GM18507 (cell line): ENCODE measurements at regions not wholly inside any gene's neighbourhood (a gene's known extent, or its start where the extent isn't known, plus 50 kb on each side); places are given as distances from the start of the nearest gene placed in this dataset.
"Not testable (repeated sequence)": the region's sequence is repeated elsewhere in the genome, so short reads cannot be mapped to it uniquely, and the experiment has no call there.

ENCODE experiments used
- DNase-seq: peaks from one replicate; pipeline ENCODE4 v3.0.0; 2011; ENCODE audit warnings: low read depth; ENCODE audit not compliant: insufficient read length; ENCODE audit errors: extremely low spot score
- FAIRE-seq: peaks from 2 replicates; lab custom pipeline; 2011; peaks lifted over from hg19 to GRCh38; lab: Jason Lieb, UNC

DNA sequence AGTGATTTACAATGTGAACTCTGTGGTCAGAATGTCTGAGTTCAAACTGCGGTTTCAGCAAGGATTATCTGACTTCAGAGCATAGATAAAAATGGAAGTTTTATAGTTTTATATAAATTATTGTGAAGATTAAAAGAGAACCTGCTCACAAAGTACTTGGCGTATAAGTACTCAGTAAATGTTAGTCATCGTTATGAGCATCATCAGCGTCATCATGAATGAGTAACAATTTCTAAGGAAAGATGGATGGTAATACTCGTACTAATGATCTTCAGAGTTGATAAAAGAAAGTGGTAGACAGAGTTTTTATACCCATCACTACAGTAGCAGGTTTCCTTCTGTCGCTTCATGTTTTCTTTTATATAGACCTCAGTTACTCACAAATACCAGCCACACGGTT is 341.8 kb downstream of the RAP2B start:
- FAIRE-seq (no peak), DNase-seq (no peak)

DNA sequence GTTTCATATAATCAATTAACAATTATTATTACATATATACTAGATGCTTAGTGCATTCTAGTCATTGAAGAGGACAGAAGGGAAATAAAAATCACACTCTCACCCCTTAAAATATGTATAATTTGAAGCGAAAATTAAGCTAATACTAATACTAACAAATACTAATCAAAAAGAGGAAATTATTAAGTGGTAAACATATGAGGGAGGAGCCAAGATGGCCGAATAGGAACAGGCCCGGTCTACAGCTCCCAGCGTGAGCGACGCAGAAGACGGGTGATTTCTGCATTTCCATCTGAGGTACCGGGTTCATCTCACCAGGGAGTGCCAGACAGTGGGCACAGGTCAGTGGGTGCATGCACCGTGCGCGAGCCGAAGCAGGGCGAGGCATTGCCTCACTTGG is 344.2 kb downstream of the RAP2B start:
- not testable (repeated sequence) for FAIRE-seq, DNase-seq

DNA sequence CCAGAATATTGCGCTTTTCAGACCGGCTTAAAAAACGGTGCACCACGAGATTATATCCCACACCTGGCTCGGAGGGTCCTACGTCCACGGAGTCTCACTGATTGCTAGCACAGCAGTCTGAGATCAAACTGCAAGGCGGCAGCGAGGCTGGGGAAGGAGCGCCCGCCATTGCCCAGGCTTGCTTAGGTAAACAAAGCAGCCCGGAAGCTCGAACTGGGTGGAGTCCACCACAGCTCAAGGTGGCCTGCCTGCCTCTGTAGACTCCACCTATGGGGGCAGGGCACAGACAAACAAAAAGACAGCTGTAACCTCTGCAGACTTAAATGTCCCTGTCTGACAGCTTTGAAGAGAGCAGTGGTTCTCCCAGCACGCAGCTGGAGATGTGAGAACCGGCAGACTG is 344.7 kb downstream of the RAP2B start:
- not testable (repeated sequence) for DNase-seq, FAIRE-seq

DNA sequence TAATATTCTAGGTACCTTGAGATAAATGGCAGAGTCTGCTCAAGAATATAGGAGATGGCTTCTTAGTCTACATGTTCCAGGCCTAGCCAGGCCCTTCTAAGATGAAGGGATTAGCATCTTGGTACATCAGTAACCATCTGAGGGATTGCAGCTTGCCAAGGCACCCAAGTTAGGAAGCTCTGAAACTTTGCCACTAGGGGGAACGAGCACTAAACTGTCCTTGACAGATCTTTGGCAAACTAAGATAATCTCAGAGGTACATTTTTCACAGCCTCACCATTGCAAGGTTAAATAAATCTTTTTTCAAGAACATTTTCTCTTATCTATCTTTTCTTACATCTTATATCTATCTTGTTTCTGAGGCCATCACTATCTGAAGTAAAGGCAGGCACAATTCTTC is 351.2 kb downstream of the RAP2B start:
- no peak for DNase-seq
- no peak for FAIRE-seq

DNA sequence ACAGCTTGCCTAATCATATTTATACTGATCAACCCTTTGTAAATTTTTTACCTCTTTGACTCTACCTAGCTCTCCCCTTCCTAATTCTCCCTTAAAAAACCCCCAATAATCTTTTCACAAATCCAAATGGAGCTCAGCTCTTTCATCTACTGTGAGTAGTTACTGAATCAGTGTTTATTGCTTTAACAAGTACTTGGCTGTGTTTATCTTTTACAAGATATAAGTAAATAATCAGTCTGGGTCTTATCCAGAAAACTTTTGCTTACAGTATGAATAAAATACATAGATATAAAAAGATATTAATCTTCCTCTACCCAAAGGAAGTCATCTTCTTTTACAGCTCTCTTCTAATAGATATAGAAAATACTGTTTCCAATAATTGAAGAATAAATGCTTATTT is 366.4 kb downstream of the RAP2B start:
- FAIRE-seq (no peak), DNase-seq (no peak)

DNA sequence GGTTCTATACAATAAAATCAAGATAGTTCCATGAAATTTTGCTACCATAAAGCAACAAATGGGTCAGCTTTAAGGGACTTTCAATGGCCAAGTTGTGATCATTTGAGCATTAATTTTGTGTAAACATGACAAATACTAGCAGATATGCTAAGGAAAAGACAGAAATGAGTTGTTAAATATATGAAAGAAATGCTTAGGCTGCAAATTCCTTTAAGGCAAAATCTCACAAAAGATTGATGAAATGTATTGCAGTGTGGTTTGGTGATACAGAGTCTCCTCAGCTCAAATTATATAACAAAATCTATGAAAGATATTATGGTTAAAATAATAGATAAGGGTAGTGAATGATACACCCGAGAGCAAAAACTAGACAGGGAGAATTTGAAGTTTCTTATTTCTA is 377.2 kb downstream of the RAP2B start:
- DNase-seq (no peak), FAIRE-seq (no peak)

DNA sequence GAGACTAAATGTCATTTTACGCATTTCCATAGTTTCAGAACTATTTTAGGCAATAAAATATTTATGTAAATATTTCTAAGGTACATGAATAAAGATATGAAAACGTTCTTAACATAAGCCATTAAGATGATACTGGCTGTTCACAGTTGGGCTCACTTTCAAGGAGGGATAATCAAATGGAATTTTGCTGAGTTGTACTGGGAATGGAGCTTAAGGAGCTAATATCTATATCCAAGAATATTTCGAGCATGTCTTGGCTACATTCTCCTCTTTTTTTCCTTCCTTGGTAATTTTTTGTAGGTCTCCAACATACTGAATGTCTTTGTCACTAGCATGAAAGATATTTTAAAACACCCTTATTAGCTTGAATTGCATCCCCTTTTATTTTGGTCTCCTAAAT is 383.4 kb downstream of the RAP2B start:
- no peak for FAIRE-seq
- DNase-seq, result no peak

DNA sequence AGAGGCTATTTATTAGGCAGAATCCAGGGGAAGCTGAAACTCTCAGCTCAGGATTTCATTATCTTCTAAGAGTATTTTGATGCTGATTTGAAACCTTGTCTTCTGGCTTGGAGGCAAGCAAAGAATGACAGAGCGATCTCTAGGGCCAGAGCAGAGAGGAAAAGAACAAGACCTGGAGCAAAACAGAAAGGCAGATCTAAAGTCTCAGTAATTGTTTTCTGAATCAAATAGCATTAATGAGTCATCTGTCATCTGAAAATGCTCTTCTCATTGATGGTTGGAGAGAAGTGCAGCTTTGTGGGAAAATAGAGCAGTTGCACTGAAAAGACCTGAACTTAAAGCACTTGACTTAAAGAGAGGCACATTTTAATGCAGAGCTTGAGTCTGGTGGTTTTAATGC is 385.9 kb downstream of the RAP2B start:
- FAIRE-seq, result no peak
- no peak for DNase-seq

DNA sequence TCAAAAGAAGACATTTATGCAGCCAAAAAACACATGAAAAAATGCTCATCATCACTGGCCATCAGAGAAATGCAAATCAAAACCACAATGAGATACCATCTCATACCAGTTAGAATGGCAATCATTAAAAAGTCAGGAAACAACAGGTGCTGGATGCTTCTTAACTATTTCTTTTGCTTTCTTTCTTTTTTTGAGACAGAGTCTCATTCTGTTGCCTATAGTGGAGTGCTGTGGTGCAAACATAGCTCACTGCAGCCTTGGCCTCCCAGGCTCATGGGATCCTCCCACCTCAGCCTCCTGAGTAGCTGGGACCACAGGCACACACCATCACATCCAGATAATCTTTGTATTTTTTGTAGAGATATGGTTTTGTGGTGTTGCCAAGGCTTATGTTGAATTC is 387.7 kb downstream of the RAP2B start:
- FAIRE-seq, DNase-seq: not testable (repeated sequence)

DNA sequence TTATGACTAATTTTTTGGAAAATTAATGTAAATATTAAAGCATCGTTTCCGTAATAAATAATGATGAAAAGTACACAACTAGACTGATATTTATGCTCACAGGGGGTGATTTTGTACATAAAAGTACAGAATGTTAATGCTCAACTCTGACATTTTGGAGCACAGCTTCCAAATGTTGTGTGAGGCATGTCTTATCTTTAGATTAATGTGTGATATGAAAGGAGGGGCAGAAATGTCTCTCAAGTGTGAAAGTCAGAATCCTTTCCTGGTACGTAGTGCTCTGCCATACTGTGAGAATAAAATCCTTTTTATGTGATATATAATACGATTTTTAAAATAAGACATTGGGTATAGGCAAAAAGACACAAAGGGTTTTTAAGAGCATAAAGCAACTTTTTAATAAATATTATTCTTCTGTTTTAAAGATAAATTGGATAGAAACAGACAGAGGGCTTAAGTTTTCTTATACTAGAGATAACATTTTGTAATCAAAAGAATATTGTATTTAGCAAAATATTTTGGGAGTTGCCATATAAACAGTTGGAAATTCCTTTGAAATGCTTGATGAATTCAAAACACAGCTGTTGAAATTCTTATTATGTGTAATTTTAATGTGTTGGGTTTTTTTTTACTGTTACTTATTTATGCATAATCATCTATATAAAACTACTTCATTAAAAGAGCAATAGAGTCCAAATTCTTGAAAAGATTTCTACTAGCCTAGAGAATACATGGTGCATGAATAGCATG is 389.7 kb downstream of the RAP2B start:
- FAIRE-seq (no peak), DNase-seq (no peak)

DNA sequence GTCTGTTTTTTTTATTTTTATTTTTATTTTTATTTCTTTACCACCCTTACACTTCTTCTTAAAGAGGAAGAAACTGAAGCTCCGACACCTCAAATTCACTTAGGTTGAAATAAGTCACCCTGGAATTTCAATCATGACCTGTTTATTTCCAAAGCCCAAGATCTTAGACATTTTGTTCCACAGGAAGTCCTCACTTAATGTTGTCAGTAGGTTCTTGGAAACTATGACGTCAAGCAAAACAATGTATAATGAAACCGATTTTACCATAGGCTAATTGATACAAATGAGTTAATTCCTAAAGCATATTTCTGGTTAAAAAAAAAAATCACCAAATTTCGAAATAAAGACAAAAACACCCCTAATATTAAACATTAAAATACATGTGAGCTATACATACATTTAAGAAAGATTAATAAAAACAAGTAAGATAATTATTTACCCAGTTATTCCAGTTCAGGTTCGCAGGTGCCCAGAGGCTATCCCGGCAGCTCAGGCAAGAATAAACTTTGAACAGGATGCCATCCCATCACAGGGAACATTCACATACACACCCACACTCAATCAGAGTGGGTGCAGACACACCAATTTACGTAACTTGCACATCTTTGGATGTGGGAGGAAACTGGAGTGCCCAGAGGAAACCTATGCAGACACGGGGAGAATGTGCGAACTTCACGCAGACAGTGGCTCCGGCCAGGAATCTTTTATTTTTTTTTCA is 391.0 kb downstream of the RAP2B start:
- DNase-seq, result no peak
- FAIRE-seq, result no peak

DNA sequence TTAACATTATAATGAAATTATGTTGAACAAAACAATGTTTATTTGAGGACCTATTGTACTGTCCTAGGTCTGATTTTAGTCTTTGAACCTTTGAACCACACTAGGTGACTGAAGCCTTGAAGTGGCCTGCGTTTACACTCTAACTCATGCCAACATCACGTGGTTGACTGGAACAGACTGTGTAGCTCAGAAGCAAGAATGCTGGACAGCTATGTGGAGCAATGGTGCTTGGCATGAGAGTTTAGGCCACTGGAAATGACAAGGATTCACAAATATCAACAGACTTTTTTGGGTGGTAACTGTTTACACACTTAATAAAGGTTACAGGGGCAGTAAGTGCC is 391.5 kb downstream of the RAP2B start:
- DNase-seq, result no peak
- no peak for FAIRE-seq

DNA sequence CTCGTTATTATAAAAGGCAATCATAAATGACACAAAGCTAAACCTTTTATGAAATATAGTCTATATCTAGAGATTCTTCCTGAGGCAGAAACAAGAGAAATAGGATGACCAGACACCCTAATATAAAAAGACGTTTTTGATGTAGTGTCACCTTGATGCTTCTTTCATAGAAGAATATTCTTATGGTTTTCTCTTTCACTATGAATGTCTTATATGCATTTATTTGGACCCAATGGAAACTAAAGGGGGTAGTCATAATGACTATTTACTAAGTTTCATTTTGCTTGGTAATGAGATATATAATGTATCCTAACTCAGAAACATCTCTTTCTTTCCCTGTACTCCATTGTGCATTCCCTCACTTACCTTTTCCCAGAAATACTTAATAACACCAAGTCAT is 393.9 kb downstream of the RAP2B start:
- no peak for FAIRE-seq

DNA sequence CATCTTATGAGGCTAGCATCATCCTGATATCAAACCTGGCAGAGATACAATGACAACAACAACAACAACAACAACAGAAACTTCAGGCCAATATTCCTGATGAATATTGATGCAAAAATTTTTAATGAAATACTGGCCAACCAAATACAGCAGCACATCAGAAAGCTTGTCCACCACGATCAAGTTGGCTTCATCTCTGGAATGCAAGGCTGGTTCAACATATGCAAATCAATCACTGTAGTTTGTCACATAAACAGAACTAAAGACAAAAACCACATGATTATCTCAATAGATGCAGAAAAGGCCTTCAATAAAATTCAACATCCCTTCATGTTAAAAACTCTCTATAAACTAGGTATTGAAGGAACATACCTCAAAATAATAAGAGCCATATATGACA is 397.3 kb downstream of the RAP2B start:
- not testable (repeated sequence) for DNase-seq, FAIRE-seq

More for the DNA sequence above, 393.9 kb downstream of the RAP2B start:
- DNase-seq, result no peak

DNA sequence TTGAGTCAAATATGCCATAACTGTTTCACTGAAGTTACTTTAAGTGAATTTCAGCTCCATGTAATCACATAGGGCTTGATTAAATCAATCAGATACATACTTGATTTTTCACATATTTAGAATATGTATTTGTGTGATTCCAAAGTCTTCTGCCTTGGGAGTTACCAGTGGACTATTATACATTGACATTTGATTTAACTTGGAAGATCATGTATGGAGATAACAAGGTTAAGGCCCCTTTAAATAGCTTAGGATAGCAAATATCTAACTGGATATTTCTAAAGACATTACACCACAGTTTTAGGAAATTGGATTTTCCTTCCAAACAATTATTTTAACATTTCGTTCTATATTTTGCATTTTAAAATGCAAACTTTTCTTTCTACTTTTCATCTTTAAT is 405.0 kb downstream of the RAP2B start:
- no peak for FAIRE-seq
- DNase-seq, result no peak

DNA sequence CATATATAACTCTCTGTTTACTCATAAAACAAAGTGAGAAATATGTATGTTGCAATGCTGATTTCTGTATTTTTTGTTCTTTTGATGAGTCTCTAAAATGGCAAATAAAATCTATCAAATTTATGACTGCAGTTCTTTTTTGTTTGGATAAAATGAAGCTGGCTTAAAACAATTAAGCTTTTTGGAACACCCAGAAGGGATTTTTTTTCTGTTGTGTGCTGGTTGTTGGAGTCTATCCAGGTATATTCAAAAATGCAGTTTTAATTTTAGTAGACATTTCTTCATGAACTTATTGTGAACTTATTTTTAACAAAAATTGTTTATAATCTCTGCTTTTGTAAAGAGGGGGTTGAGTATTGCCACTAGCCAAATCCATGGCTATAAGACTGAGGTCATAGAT is 405.5 kb downstream of the RAP2B start:
- FAIRE-seq (no peak), DNase-seq (no peak)

DNA sequence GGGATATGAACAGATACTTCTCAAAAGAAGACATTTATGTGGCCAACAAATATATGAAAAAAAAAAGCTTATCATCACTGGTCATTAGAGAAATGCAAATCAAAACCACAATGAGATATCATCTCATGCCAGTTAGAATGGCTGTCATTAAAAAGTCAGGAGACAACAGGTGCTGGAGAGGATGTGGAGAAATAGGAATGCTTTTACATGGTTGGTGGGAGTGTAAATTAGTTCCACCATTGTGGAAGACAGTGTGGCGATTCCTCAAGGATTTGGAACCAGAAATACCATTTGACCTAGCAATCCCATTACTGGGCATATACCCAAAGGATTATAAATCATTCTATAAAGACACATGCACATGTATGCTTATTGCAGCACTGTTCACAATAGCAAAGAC is 408.5 kb downstream of the RAP2B start:
- not testable (repeated sequence) for FAIRE-seq, DNase-seq

DNA sequence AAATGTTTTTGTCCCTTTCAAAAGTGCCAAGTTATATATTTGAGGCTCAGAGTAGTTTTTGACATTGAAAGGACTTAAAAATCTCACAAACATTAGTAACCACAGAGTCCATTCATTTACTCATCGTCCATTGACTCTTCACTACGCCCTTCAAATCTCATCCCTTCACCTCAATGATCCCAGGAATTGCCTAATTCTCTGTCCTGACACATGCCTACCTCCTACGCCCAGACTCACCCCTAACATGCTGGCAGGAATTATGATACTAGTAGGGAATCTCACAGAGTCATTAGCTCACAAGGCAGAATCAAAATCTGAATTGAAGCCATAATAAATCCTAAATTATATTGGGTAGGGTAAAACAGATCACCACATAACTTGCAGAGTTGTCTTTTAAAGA is 410.1 kb downstream of the RAP2B start:
- DNase-seq (no peak), FAIRE-seq (no peak)

DNA sequence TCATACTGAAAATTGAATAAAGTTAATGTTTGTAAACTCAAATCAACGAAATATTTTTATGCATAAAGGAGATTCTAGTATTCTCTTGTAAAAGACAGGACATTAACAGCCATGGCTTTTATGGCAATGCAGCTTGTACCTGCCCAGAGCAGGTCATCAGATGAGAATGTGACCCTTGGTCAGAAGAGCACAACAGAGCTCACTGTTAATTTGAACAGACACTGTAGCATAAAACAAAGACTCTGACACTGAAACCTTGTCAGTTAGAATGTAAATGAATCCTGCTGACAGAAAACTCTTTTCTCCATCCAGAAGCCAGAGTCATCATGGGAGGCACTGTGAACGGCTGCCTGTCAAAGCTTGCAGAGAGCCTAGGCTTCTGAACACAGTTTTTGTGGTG is 410.6 kb downstream of the RAP2B start:
- DNase-seq, result no peak

DNA sequence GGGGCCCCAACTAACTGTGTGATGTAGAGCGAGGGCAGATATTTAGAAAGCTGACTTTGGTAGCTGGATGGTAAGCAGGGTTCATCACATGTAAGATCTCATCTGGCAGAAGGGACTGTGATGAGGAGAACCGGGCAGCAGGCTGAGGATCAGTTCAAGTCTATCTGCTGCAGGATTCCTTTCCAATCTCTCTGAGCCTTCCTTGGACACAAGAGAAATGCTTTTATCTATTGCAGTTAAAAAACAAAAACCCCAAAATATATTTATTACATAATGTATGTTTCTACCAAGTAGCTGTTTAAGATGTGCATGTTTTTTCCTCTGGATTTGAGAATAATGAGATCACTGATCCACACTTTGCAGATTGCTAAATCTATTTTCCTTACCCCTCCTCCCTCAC is 411.5 kb downstream of the RAP2B start:
- DNase-seq (no peak), FAIRE-seq (no peak)

More for the DNA sequence above, 410.6 kb downstream of the RAP2B start:
- no peak for FAIRE-seq

DNA sequence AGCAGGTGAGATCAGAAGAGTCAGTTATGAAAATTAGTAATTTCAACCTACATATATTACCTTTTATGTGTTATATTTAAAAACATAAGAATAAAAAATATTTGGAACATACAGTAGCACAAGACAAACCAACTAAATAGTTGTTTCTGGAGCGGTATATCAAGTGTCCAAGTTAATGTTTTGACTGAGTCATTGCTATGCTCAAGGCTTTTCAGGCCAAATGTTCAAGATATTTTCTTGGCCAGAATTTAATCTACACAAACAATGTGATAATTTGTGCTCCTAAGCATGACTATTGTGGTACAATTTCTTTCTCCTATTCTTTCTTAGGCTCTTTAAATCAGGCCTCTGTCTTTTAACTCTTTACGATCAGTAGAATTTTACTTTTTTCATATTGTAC is 412.4 kb downstream of the RAP2B start:
- no peak for FAIRE-seq
- no peak for DNase-seq
